ENCODE measurements at regions not wholly inside any gene's neighbourhood (a gene's known extent, or its start where the extent isn't known, plus 50 kb on each side); places are given as distances from the start of the nearest gene placed in this dataset.

GRCh38 chr6:49326347-49326746 lies 136.7 kb downstream of the MMUT start:
- TF ChIP-seq CEBPB (IDR thresholded peaks at IDR 0.05), result no peak
- TF ChIP-seq YY1 (IDR thresholded peaks at IDR 0.05; ENCODE audit: low read depth), result no peak
- TF ChIP-seq CREB1 (IDR thresholded peaks at IDR 0.05; ENCODE audit: low read depth), result no peak
- TF ChIP-seq EP300 (IDR thresholded peaks at IDR 0.05; ENCODE audit: borderline replicate concordance), result no peak
- no peak for TF ChIP-seq NFIC (IDR thresholded peaks at IDR 0.05)
- no peak for TF ChIP-seq FOXM1 (IDR thresholded peaks at IDR 0.05; ENCODE audit: borderline replicate concordance, low read depth)
- no peak for TF ChIP-seq USF1 (IDR thresholded peaks at IDR 0.05)
- TF ChIP-seq, protein P1, sequence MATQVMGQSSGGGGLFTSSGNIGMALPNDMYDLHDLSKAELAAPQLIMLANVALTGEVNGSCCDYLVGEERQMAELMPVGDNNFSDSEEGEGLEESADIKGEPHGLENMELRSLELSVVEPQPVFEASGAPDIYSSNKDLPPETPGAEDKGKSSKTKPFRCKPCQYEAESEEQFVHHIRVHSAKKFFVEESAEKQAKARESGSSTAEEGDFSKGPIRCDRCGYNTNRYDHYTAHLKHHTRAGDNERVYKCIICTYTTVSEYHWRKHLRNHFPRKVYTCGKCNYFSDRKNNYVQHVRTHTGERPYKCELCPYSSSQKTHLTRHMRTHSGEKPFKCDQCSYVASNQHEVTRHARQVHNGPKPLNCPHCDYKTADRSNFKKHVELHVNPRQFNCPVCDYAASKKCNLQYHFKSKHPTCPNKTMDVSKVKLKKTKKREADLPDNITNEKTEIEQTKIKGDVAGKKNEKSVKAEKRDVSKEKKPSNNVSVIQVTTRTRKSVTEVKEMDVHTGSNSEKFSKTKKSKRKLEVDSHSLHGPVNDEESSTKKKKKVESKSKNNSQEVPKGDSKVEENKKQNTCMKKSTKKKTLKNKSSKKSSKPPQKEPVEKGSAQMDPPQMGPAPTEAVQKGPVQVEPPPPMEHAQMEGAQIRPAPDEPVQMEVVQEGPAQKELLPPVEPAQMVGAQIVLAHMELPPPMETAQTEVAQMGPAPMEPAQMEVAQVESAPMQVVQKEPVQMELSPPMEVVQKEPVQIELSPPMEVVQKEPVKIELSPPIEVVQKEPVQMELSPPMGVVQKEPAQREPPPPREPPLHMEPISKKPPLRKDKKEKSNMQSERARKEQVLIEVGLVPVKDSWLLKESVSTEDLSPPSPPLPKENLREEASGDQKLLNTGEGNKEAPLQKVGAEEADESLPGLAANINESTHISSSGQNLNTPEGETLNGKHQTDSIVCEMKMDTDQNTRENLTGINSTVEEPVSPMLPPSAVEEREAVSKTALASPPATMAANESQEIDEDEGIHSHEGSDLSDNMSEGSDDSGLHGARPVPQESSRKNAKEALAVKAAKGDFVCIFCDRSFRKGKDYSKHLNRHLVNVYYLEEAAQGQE (IDR thresholded peaks at IDR 0.05; ENCODE audit: low read depth), result no peak
- no peak for TF ChIP-seq TAF1 (IDR thresholded peaks at IDR 0.05; ENCODE audit: low read depth)
- no peak for TF ChIP-seq RAD21 (IDR thresholded peaks at IDR 0.05; ENCODE audit: low read depth)

Data from Ishikawa (cell line).